GM21619 (cell line): ENCODE measurements at regions not wholly inside any gene's neighbourhood (a gene's known extent, or its start where the extent isn't known, plus 50 kb on each side); places are given as distances from the start of the nearest gene placed in this dataset.
"Not testable (repeated sequence)": the region's sequence is repeated elsewhere in the genome, so short reads cannot be mapped to it uniquely, and the experiment has no call there.

Experiments used
- ATAC-seq: cut with Tn5 transposase; IDR thresholded peaks from one replicate; pipeline ENCODE4 v1.9.1; 2021; ENCODE audit not compliant: unreplicated experiment

DNA sequence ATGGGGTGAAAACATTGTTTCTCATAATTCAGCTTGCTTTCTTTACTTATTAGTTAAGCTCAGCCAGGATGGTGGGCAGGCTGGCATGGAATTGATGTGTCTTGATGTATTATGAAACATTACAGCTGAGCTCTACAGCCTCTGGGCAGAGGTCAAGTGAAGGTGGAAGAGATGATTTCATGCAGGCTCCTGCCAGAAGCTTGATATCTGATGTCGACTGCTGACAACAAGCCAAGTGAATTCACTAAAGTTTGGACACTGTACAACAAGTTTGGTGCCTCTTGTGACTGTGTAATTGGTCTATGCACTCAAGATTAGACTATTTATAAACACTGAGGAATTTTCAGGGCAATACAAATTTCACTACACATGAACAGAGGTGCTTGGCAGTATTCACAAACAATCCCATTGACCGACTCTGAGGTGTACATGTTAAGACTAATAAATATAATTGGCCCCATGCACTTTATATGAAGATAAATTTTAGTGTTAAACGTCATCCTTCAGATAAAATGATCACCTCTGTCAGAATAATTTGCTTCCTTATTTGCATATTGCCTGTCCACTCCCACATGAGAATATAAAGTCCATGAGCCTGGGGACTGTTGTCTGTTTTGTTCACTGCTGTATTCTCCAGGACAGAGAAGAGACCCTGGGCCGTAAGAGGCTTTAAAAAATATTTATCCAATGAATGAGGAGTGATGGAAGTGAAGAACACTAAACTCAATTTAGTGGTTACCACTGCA, 612.2 kb downstream of the IQCM start:
- ATAC-seq, result no peak

DNA sequence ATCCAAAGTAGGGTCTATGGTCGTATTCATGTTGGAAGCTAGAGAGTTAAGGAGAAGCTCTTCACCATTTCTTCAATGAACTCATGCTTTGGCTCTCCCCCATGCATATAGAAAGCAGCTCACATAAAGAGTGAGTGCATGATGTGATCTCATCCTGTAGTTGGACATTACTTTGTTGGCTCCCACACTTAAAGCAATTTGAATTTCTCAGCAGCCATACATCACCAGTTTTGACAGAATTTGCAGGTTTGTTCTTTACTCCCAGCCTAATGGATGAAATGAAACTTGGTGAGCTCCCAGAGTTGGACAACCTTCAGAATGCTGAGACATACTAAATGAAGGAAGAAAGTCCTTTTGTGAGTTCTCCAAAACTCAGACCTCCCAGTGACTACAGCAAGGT, 613.5 kb downstream of the IQCM start:
- no peak for ATAC-seq

DNA sequence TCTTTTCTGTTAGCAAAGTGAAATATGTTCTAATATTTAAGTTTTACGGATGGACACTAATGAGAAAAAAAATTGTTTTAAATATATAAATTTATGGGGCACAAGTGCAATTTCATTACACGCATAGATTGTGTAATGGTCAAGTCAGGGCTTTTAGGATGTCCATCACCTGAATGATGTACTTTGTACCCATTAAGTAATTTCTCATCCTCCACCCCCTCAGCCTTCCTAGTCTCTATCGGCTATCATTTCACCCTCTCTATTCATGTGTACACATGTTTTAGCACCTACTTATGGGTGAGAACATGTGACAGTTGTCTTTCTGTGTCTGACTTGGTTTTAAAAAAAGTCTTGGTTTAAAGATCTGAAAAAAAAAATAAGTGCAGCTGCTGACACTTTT, 616.0 kb downstream of the IQCM start:
- ATAC-seq, result no peak

DNA sequence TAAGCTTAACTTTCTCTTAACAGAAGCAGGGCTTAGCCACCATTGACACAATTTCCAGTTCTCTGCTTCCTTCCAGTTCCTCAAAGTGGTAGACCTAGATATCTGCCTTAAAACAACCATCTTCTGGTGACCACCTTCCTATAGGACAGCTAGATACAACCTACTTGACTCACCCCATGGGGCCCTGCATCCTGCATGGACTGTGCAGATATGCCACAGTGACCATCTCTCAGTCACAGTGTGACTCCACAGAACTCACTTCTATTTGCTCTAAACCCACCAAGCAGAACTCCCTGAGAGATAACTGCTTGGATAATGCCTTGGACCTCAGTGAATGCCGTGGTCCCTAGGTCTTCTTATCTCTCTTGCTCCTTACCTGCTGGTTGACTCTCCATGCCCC, 621.6 kb downstream of the IQCM start:
- no peak for ATAC-seq

DNA sequence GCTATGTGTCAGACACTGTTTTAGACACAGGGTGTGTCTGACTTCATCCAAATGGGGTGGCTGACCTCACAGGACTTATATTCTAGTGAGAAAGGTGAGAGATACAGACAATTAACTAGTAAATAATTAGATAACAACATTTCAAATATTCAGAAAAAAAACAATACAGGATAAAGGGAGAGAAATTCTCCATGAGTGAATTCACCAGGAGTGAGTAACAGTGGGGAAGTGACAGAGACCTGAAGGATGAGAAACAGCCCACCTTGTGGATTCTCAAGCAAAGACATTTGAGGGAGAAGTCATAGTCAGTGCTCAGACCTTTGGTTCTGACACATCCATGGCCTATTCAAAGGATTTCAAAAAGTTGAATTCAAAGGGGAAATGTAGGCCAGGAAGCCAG, 627.9 kb downstream of the IQCM start:
- no peak for ATAC-seq

DNA sequence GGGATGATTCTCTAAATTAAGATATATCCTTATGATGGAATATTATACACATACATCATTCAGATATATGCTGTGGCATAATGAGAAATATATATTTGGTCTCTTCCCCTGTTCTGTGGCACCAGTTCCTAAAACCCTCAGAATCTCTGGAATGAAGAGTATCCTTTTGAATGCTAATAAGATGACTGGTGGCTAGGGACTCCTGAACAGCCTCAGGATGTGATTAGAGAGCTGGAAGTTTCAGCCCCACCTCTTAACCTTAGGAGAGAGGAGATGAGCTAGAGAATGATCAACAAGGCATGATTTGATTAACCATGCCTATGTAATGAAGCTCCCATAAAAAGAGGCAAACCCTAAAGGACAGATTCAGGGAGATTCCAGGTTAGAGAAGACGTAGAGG, 632.0 kb downstream of the IQCM start:
- ATAC-seq, result no peak

DNA sequence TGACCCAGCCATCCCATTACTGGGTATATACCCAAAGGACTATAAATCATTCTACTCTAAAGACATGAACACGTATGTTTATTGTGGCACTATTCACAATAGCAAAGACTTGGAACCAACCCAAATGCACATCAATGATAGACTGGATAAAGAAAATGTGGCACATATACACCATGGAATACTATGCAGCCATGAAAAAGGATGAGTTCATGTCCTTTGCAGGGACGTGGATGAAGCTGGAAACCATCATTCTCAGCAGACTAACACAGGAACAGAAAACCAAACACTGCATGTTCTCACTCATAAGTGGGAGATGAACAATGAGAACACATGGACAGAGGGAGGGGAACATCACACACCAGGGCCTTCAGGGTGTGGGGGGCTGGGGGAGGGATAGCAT, 634.2 kb downstream of the IQCM start:
- not testable (repeated sequence) for ATAC-seq

DNA sequence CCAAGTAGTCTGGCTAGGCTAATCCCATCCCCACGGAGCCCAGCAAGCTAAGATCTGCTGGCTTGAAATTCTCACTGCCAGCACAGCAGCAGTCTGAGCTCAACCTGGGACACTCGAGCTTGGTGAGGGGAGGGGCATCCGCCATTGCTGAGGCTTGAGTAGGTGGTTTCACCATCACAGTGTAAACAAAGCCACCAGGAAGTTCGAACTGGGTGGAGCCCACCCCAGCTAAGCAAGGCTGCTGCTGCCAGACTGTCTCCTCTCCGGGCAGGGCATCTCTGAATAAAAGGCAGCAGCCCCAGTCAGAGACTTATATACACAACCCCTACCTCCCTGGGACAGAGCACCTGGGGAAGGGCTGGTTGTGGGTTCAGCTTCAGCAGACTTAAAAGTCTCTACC, 639.6 kb downstream of the IQCM start:
- no peak for ATAC-seq

DNA sequence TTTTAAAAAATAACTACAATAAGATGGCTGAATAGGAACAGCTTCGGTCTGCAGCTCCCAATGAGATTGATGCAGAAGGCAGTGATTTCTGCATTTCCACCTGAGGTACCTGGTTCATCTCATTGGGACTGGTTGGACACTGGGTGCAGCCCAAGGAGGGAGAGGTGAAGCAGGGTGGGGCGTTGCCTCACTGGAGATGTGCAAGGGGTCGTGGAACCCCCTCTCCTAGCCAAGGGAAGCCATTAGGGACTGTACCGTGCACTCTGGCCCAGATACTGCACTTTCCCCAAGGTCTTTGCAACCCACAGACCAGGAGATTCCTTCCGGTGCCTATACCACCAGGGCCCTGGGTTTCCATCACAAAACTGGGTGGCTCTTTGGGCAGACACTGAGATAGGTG, 640.1 kb downstream of the IQCM start:
- ATAC-seq, result no peak

DNA sequence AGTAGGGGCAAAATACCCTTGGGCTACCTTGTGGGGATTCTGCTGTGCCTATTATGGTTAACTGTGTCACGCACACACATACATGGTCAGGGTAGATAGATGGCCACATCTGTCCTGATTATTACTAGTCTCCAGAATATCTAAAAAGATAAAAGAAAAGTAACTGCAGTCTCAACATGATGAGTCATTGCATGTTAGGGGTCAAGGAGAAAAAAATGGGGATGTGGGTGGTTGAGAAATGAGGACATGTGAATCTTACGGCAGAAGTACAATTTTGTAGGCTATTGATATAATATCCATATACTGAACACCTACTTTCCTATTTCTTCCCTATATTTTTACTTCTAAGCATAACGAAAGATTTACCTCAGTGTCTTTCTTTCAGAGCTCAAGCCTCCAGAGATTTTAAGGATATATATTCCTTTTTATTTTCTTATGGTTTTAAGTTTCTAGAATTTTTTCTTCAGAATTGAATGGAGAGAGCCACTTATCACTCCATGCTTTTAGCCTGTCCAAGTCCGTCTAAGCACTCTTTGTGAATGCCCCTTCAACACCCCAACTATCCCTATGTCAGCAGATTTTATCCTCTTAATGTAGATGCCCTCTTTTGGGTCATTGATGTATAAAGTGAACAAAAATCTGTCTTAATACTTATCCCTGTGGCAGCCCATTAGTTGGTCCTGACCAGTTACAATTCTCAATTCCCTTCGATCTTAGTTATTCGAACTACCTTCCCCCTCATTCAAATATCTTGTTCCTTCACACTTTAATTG, 642.2 kb downstream of the IQCM start:
- no peak for ATAC-seq

DNA sequence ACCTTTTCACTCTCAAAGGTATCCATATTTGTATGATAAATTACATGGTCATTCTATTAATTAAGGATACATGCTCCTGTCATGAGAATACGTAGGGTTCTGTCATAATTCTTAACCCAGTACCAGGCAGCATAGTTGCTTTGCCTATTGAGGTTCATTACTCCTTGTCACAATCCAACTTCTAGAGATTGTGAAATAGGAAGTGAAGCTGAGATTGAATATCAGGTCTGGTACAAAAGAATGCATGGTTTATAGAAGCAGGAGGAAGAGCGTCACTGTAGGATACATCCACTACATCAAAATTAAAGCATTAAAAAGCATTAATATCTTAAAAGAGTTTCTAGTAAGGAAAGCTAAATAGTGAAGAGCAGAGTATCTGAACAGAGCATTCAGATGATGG, 647.0 kb downstream of the IQCM start:
- no peak for ATAC-seq

DNA sequence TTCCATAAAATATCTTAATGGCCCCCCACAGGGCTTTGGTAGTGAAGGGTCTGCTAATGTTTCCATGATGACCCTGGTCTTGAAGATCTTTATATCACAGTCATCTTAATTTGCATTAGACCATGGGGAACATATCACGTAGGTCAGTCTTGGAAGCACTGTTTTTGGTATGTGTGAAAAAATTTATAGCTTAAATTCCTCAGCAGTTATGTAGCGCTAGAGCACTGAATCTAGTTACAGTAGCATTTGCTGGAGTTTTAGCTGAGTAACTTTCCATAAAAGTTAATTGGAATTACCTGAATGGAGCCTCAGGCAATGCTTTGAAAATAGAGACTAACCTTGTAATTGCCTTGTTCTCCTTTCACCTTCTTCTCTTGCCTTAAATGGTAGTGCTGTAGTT, 648.8 kb downstream of the IQCM start:
- no peak for ATAC-seq

DNA sequence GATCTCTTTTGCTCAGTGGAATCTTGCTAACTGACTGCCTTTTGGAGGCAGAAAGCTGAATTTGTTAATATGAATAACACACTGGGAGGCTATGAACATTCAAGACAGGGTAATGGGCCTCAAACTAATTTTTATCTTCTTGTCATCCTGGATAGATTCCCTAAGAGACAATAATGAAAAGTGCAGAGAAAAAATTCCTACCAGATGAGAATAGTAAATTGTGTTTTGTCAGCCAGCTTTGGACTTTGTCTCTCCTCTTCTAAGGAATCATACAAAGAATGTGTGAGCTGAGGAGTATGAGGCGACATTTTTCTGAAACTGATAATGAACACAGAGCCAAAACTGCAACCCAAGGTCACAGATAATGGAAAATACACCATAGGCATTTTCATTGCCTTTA, 649.3 kb downstream of the IQCM start:
- ATAC-seq, result no peak

DNA sequence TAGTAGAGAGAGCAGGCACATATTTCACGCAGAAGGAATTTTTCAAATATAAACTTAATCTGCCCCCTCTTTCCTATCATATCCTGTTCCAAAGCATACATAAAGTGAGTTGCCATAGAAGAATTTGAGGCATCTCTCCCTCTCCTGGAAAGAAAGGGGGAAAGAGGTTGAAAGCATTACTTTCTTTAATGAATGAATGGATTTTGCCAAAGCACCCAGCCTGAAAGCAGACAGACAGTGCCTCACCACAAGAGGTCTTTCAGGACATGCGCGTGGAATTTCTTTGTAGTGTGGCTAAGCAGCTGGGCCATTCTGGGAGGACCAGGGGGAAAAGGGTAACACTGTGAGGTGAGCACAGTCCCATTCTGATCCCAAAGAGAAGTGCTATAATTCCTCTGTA, 651.4 kb downstream of the IQCM start:
- ATAC-seq, result no peak

DNA sequence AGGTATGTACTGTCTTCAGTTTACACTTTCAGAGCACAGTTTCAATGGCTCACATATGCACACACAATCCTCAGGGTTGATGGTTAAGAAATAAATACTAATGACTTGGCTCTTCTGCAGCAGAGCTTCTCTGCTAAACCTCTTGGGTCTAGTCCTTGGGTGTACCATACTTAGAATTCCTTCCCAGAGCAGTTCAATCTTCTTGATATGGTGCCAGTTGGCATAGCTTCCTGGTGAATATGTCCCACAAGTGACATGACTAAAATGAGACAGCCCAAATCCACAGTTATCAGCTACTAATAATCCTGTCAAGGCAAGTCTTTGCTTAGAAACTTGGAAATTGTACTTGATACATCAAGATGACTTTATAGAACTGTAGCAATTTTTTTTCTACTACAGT, 654.4 kb downstream of the IQCM start:
- no peak for ATAC-seq

DNA sequence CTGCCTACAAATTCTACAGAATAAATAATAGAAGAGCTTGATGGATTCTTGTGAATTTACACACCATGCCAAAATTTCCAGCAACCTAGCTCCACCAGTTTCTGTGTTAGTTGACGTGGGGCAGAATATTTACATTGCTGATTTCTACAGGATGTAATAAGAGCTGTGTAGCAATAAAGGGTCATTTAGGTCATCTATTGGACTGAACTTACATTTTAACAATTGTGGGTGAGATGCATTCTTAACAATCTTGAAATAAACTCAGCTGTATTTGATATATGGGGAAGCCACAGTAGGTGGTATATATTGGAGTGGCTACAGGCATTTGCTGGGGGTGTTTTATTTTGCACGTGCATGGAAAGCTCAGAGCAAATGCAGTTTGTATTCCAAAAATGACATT, 655.3 kb downstream of the IQCM start:
- no peak for ATAC-seq

DNA sequence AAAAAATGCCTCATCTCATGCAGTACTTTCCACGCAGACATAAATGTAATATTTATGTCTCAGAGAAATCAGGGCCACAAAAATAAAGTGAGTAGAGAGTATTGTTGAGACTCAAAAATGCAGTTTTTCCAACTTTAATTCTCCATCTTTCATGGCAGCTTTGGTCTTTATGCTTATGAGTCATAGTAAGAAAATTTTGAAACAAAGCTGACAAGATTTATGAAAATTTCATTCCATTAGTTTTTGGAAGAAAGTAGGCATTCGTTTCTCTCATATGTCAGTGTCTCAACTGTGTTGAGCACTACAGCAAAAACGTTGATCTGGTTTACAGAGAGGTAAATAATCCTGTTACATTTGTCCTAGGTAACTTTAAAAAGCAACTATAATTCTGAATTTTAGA, 656.8 kb downstream of the IQCM start:
- ATAC-seq, result no peak

DNA sequence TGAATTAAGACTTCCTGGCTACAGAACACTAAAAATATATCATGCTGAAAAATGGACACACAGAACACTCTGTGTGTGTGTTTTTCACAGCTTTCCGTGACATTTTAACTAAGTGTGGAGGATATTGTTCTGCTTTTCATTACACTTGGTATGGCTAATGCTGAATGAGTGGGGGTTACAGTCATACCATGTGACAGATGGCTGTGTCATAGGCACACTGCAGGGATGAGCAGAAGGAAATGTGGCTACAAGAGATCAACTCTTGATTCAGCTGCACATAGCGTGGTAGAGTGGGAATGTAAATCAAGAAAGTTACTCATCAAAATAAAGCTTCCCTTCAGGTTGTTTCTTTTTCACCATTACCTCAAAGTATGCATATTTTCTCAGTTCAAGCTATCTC, 669.8 kb downstream of the IQCM start:
- ATAC-seq, result no peak

DNA sequence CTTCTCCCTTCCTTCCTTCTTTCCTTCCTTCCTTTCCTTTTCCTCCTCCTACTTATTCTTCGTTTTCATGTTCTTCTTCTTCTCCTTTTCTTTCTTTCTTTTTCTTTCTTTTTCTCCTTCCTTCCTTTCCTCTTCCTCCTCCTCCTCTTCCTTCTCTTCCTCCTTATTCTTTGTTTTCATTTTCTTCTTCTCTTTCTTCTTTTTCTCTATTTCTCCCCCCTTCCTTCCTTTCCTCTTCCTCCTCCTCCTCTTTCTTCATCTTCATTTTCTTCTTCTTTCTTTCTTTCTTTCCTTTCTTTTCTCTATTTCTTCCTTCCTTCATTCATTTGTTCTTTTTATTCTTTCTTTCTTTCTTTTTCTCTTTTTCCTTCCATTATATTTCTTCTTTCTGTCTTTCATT, 671.6 kb downstream of the IQCM start:
- no peak for ATAC-seq

DNA sequence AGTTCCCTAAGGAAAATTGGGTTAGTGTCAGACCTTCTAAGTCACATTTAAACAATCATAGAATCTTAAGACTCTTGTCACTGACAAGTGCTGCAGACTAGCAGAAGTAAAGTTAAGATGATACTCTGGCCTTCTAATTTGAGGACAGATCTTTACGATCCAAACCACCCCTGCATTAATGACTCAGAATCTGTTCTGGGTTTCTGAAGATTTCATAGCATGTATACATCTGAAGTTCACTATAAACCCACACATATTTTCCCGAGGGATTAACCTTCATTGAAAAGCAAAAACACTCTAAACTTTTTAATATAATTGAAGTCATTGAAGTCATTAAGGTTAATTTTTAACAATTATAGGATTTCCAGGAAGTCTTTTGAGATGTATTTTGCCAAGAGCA, 674.3 kb downstream of the IQCM start:
- ATAC-seq, result no peak

DNA sequence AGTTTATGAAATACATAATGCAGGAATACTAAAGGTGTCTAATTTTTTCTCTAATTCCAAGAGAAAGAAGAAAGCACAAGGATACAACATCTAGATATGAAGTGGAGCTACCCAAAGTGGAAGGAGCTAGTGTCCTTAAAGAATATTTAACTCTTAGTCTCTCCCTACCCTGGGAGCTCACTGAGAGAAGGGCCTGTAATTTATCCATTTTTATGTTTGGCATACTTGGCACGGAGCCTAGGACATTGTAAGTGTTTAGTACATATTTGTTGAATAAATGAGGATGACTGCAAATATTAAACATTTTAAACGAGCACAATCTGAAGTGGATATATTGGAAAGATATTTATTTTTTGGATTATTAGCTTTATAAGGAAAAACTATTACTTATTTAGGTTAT, 674.8 kb downstream of the IQCM start:
- no peak for ATAC-seq

DNA sequence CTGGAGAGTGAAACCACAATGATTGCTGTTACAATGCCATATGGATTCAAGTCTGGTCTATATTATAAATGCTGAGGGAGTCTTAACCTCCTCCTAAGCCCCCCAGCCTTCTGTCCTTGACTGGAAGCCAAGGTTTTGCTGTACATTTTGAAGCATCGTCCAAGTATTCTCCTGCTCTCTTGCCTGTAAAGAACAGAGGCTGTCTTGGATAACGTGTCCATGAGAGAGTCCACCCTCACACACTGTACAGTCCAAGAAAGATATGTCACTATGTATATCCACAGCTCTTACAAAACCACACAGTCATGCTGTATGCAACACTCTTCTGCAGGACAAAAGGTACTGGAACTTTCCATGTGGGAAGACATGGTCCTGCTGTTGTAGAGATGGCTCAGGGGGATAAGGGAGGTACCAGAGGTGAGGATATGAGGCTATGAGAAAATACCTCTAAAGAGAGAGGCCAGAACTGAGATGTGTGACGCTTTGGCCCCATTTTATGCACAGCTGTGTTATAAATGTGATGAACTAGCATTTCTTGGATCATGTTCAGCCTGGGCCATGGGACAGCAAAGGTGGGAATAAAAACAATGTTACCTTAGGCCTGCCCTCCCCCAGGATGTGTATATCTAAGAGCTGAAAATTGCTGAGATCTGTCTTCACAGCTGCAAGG, 678.6 kb downstream of the IQCM start:
- ATAC-seq, result no peak
